Activated T-cell treated with anti-CD3 and anti-CD28 coated beads, Interleukin-2, amount 50 U/mL, for 48 hours (primary cell): ENCODE measurements at regions not wholly inside any gene's neighbourhood (a gene's known extent, or its start where the extent isn't known, plus 50 kb on each side); places are given as distances from the start of the nearest gene placed in this dataset.
"Not testable (repeated sequence)": the region's sequence is repeated elsewhere in the genome, so short reads cannot be mapped to it uniquely, and the experiment has no call there.

Source experiments
- DNase-seq, 2 experiments: peaks; one replicate each; pipeline ENCODE4 v3.0.0-alpha.2; 2020

- DNase-seq, result no peak
These were observed 162.7 kb upstream of the MARCKS start for GRCh38 chr6:113694278-113695077.

- DNase-seq, result no peak
These were observed 161.6 kb upstream of the MARCKS start for GRCh38 chr6:113695516-113695915.

DNA sequence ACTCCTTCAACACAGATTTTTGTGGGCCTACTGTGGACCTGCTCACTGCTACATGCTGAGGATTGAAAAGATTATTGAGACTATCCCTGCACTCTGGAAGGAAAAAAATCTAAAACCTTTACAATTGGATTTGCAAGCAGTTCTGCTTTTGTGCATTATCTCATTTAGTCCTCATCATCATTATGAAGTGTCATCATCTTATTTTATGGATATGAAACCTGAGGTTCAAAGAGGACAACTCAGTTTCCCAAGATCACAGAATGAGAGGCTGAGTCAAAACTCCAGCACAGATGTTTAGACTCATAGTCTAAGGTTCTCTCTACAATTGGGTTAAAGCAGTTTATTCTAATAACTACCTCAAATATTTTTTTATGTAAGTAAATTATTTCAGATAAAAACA, 160.2 kb upstream of the MARCKS start:
- no peak for DNase-seq

DNA sequence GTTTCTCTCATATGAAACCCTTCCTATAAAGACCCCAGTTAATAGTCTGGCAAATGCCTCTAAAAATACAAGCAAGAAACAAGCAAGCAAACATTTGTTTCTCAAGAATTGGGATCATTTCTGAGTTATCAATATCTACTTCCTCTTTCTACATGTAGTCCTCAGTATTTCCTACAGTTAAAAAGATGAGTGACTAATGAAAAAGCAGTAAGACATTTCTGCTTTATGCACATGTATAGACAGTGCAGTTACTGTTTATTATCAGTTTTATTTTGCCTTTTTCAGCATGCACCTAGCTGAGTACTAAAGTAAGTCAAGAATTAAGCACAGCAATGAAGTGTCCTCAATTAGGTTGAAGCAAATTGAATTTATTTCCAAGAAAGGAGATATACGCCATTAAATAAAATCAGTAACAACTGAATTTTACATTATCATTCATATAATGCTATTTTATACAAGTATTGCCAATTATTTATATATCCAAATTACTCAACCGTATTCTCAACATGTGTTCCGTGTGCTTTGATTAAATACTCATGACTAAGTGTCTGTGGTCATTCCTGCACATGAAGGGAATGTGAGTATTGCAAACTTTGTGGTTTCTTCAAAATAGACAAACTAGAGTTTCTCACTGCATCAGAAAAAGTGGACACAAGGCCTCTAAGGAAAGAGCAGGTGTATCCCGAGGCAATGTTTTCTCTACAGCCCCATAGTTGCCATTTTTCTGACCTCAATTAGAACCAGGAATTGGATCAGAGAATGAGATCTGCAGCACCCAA, 159.3 kb upstream of the MARCKS start:
- DNase-seq, result no peak

DNA sequence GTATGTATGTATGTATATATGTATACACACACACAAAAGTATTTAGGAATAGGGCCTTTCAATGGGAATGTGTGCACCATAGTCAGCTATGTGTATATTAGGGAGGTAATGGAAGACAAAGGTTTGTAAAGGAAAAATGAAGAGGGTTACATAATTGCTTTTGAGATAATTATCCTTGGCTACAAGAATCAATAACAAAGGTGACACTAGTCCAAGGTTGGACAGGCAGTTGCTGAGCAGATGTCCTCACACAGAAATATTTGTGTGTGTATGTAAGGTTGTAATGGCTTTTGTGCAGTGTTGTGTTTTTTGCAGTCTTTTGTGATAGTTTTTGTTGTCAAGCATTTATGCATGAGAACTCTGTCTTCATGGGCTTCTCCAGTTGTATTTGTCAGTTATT, 157.9 kb upstream of the MARCKS start:
- DNase-seq, result no peak

DNA sequence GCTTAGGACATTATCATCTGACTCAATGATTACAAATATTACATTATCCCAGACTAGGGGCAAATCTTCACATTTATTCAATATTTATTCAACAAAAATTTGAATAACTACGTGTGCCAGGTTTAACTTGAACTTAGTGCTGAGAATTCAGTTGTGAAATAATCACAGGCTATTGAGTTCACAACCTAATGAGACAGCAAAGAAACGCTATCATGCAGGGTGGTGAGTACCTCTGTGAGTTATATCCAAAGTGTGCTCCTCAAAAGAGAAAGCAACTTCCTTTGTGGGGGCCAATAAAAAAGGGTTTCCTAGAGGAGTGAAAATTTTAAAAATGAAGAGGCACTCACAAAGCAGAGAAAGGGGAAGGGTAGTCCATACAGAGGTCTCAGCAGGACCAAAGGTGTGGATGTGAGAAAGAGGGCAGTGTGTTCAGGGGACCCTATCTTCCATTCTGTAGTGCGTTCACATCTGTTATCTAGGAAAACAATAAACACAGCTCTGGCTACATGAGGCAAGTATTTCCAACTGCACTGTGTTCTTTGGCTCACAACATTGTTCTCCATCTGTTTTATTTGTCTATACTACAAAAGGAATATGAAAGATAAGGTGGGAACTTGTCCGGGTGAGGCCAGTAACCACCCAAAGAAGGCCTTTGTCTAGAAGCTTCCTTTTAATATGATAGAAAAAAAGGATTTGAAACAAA, 155.4 kb upstream of the MARCKS start:
- no peak for DNase-seq

- no peak for DNase-seq
These were observed 150.0 kb upstream of the MARCKS start for GRCh38 chr6:113707194-113707593.

DNA sequence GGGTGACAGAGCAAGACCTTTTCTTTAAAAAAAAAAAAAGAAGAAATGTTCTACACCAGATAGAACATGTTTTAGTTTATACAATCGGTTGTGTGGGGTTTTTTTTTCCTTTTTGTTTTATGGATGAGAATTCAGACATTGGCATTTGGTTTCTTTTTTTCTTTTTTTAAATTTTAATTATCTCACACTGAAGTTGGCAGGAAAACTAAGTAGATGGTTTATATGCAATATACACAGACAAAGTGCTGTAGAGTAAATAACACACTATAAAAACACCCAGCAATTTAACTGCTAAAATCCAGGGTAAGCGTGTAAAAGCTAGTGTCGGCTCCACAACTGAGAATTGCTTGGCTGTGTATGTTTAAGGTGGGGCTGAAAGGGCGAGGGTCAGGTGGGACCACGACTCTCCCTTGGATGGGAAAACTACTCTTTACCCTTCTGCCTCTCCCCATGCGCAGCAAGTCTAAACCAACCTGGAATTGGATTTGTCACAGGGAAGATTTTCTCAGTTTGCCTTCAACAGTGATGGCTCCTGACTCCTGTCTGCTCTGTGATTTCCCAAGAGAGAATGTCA, 147.1 kb upstream of the MARCKS start:
- DNase-seq, result no peak

DNA sequence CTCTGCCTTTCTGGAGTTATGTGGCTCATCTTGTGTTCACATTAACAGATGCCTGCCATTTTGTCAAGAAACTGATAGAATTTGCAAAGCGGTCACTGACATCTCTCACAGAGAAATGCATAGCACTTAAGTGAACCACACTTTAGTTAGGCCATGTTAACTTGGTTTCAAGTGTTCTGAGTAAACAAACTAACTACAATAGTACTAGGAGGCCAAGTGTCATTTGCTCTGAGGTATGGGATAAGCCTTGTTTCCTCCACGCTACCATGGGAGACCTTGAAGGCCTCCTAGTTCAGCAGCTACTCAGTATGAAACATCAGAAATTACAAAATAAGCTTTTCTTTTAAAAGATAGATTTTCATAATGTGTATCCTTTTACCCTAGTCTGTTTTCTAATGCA, 143.5 kb upstream of the MARCKS start:
- DNase-seq, result no peak

DNA sequence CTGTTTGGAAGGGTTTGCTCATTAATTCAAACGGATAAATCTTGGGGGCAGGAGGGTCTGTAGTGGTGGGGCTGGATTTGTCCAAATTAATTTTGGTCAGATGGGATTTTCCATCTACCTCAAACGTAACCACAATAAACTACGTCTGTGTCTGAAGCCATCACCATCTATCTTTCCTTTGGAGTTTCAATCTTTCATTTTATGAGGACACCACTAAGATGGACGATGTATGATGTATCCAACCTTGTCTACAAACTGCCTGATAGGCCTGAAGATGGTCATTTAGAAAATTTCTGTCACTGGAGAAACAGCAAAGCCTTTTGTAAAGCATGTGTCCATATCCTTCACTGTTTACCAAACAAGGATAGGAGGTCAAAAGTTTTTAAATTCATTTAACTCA, 138.6 kb upstream of the MARCKS start:
- no peak for DNase-seq

GRCh38 chr6:113719064-113719463, 138.1 kb upstream of the MARCKS start:
- no peak for DNase-seq

DNA sequence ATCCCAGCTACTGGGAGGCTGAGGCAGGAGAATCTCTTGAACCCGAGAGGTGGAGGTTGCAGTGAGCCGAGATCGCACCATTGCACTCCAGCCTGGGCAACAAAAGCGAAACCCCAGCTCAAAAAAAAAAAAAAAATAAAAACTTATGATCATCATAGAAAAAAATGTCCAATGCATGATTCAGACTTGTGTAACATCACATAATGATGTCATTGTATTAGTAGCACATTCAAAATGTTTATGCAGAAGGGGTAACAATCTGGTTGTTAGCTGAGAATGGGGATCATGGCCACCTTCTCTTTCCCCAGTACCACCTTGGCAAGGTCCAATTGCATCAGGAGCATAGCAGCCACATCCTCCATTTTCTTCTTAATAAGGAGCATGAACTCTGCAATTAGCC, 137.6 kb upstream of the MARCKS start:
- no peak for DNase-seq

DNA sequence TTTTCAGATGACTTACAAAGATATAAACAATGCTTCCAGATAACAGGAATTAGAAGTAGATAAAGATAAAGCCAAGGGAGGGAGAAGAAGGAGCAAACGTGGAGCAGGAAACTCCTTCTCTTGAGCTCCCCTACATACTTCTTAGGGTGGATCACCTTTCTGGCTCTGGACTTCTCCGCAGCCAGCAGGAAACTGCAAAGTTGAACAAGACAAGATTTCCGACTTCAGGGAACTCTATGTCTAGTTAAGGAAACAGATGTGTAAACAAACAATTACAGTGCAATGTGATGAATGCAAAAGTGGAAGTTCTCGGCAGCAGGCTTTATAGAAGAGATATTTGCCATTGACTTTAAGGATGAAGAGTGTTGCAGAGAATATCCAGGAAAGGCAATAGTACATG, 134.0 kb upstream of the MARCKS start:
- DNase-seq, result no peak

DNA sequence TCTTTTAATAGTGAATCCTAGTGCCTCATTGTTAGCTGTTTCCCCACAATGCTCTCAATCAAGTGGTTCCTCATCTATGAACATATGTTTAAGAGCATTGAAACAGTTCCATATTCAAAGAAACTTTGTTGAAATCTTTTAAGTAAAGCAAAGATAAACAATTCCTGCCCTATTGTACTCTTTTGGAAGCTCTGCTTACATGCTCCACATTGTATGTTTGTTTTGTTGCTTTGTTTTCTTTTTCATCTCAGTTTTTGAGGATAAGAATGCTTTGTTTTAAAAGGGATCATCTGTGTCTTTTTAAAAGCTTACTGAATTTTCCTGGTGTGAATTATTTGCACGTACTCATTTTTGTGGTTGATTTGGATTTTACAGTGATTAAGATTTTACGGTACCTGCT, 132.2 kb upstream of the MARCKS start:
- not testable (repeated sequence) for DNase-seq

DNA sequence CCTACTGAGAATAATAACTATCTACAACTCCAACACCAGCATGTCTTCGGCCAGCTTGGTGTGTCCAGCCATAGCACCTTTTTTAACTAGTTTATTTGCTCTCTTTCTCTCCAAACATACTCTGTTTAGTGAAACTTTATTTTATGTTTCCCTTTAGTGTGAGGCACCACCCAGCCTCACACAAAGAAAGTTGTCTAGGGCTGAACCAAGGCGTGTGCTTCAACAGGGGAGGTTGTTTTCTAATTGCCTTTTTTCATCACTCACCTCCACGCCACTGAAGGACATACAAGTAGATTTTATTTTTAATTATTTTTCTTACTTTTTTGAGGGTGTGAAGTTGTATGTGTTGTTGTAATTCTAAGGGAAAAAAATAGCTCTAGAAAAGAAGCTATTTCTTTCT, 125.6 kb upstream of the MARCKS start:
- no peak for DNase-seq

- no peak for DNase-seq
These were observed 124.7 kb upstream of the MARCKS start for GRCh38 chr6:113732384-113732966.

- DNase-seq, result no peak
These were observed 123.8 kb upstream of the MARCKS start for GRCh38 chr6:113733381-113733780.

GRCh38 chr6:113734982-113735381, 122.2 kb upstream of the MARCKS start:
- no peak for DNase-seq

GRCh38 chr6:113735491-113735890, 121.7 kb upstream of the MARCKS start:
- DNase-seq, result no peak

- no peak for DNase-seq
These were observed 120.2 kb upstream of the MARCKS start for GRCh38 chr6:113736978-113737377.

- DNase-seq, result no peak
These were observed 118.0 kb upstream of the MARCKS start for GRCh38 chr6:113739041-113739655.

- DNase-seq, result no peak
These were observed 115.5 kb upstream of the MARCKS start for GRCh38 chr6:113741651-113742050.

DNA sequence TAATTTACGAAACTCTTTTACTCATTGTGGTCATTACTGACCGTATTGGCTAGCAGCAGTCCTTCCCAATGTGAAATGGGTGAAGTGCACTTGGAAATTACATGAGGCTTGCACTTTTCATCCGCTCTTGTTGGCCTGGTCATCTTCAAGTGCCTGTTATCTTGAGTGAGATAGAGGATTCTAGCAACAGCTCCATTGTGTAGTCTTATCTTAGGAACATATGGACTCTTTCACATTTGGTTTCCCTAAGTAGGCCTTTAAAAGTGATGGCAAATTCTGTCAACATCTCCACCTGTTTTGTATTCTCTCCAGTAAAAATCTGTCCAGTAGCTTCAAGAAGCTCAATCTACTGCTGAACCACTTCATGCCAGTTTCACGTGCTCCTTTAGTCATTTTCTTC, 114.8 kb upstream of the MARCKS start:
- DNase-seq, result no peak
